ENCODE measurements at regions not wholly inside any gene's neighbourhood (a gene's known extent, or its start where the extent isn't known, plus 50 kb on each side); places are given as distances from the start of the nearest gene placed in this dataset.

DNA sequence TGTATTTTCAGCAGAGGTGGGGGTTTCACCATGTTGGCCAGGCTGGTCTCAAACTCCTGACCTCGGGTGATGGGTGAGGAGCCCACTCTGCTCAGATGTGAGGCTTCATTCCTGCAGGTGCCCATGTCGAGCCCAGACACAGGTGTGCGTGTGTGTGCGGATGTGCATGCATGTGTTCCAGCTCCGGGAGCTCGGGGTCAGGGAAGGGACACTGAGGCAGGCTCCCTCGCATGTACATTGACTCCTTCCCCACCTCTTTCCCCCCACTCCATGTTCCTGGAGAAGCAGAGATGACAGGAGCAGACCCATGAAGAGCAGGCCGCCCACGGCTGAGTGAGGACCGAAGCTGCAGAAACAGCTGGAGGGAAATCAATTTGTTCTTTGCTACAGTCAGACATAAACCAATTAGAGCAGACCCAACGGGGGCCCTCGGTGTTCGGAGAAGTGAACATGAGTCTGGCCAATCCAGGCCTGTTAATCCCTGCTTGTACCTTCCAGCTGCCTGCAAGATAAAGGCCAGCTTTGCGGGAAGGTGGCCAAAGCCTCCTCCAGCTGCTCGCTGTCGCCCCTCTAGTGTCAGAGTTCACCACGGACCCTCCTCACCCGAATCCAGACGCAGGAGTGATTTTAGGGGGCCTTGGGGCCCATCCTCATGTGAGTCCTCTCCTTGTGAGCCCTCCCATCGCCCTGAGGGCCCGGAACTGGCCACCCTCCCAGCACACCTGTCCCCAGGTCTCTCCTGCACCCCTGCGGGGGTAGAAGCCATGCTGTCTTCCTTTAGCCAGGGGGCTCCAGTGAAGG is 321.0 kb upstream of the RTL1 start:
- no peak for DNase-seq (ENCODE audit: extremely low read depth, low read depth)

DNA sequence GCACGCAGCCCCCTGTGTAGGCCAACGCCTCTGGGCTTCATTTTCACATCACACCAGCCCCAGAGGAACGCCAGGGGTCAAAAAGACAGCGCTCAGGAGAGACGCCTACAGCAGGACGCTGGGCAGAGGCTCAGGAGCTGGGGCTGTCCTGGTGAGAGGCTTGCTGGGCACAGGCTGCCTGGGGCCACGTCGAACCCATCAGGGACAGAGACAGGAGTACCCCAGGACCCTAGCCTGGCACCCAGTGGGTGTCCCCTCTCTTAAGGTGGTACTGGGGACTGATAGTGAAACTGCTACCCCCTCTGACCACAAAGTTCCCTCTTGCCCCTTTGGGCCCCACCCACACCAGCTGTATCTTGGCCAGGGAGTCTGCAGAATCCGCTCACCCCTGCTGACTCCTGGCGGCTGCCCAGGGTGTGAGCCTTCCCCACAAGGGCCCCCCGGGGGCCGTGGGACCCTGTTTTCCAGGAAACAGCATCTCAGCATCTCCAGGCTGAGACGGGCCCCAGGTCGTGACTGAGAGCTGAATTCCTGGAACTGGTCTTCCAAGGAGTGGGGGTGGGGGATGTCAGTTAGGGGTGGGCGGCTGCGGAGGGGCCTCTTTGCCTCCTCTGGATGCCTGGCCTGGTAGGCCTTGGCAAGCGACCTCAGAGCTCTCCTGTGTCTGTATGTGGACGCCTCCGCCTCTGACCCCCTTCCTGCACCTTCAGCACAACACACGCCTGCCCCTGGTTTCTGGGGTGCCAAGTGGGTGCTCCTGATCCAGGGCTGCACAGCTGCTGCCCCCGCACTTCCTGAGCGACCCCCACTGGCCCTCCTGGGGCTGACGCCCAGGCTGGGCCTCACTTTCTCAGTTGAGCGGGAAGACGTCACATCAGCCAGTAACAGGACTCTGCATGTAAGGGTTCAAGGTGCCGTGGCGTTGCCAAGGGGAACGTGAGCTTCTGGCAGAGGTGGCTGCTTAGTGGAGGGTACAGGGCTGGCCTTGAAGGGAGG is 321.9 kb upstream of the RTL1 start:
- TF ChIP-seq, protein P1, sequence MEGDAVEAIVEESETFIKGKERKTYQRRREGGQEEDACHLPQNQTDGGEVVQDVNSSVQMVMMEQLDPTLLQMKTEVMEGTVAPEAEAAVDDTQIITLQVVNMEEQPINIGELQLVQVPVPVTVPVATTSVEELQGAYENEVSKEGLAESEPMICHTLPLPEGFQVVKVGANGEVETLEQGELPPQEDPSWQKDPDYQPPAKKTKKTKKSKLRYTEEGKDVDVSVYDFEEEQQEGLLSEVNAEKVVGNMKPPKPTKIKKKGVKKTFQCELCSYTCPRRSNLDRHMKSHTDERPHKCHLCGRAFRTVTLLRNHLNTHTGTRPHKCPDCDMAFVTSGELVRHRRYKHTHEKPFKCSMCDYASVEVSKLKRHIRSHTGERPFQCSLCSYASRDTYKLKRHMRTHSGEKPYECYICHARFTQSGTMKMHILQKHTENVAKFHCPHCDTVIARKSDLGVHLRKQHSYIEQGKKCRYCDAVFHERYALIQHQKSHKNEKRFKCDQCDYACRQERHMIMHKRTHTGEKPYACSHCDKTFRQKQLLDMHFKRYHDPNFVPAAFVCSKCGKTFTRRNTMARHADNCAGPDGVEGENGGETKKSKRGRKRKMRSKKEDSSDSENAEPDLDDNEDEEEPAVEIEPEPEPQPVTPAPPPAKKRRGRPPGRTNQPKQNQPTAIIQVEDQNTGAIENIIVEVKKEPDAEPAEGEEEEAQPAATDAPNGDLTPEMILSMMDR (IDR thresholded peaks at IDR 0.05; ENCODE audit: low read depth, low read length), result no peak
- no peak for DNase-seq (ENCODE audit: extremely low read depth, low read depth)

More for the DNA sequence above, 321.0 kb upstream of the RTL1 start:
- TF ChIP-seq, protein P1 (IDR thresholded peaks at IDR 0.05; ENCODE audit: low read depth, low read length), result no peak

DNA sequence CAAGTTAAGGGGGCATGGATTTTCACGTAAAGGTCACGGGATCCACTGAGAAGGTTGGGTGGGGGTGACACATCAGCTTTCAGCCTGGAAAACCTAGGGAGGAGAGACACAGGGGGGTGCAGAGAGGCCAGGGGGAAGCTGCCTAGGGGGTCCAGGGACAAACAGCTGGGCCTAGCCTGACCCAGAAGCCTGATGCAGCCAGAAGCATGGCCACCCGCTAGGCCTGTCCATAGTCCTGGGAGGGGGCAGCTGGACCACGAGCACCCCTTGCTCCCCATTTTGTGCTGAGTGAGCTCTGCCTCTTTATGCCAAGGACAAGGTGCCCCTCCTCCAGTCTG is 322.7 kb upstream of the RTL1 start:
- TF ChIP-seq, protein P1 (IDR thresholded peaks at IDR 0.05; ENCODE audit: low read depth, low read length), result no peak
- no peak for DNase-seq (ENCODE audit: extremely low read depth, low read depth)

DNA sequence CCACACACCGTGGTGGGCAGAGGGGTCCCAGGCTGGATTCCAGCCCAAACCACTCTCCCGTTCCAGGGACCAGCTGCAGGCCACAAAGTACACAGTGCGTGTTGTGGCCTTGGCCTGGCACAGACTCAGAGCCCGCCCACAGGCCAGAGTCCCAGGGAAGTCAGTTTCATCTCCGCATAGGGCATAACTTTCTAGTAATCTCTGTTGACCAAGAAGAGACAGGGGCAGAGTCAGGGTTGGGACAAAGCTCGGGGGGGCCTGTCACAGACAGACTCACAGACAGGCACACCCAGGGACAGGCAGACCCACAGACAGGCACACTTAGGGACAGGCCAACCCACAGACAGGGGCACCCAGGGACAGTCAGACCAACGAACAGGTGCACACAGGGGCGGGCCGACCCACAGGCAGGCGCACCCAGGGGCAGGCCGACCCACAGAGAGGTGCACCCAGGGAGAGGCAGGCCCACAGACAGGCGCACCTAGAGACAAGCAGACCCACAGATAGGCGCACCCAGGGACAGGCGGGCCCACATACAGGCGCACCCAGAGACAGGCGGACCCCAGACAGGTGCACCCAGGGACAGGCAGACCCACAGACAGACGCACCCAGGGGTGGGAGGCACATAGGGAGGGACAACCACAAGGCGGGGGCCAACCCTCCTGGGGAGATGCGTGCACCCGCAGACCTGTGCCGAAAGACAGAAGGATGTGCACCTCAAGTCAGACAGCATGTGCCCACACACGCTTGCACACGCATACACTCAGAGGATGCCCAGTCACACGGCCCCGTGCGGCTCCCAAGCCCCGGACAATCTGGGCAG is 323.3 kb upstream of the RTL1 start:
- TF ChIP-seq, protein P1 (IDR thresholded peaks at IDR 0.05; ENCODE audit: low read depth, low read length), result no peak
- no peak for DNase-seq (ENCODE audit: extremely low read depth, low read depth)

DNA sequence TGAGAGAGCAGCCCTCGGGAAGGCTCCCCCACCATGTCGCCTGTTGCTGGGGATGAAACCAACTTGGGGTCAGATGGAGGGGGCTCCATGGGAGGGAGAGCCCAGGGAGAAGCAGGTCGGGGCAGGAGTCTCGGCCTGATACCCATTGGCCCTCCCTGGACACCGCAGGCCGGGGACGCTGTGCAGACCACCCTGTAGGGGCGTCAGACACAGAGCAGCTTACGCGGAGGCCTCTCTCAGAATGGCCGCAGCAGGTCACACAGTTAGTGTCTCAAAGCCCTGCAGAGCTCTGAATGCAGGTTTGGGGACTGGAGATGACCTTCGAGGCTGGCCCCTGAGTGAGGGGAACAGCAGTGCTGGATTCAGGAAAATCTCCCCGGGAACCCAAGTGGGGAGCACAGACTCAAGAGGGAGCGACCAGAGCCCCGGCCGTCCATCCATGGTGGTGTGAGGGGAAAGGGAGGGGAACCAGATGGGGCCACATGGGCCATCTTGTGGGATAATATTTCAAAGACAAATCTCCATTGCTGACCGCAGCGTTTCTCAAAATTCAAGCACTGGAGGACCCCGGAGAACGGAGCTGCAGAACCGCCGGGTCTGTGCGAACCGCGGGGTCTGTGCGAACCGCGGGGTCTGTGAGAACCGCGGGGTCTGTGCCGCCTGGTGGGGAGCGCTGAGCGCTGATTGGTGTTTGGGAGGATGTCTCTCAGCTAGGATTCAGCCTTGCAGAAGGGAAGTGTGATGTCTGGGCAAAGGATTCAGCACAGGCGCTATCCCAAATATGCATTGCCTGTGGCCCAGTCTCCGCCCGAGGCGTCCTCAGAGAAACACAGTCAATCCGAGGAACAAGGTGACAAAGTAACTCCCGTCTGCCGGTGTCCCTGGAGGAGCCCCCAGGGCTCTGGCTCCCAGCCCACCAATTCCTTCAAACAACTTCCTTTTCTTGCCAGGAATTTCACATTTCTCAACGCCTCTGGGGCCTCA is 324.4 kb upstream of the RTL1 start:
- no peak for DNase-seq (ENCODE audit: extremely low read depth, low read depth)
- TF ChIP-seq, protein P1 (IDR thresholded peaks at IDR 0.05; ENCODE audit: low read depth, low read length), result no peak

DNA sequence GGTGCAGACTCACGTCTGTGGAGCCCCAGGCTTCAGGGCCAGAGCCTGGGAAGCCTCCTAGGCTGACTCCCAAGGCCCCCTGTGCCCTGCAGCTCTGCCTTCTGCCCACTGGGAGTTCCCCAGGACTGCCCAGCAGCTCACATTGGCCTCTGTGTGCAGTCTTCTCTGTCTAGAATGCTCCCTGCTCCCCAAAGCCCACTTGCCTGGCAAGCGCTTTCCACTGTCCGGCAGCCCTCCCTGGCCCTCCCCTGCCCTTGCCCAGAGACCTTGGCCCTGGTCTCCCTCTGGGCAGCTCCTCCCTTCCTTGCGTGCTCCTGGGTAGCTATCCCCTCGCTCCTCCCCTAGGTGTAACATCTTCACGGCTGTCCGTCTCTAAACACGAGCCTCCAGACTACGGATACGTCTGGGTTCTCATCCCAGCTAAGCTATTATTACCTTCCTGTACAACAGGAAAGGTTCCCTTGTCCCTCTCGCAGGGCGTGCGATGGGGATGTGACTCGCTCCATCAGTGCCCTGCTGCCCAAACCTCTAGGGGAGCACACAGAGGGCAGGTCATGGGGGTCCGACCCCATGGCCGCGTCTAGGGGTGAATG is 325.5 kb upstream of the RTL1 start:
- no peak for DNase-seq (ENCODE audit: extremely low read depth, low read depth)
- TF ChIP-seq, protein P1 (IDR thresholded peaks at IDR 0.05; ENCODE audit: low read depth, low read length), result no peak

Measured in AG09319 (cell line).